Heart right ventricle (tissue), 16 donors: ENCODE measurements at regions not wholly inside any gene's neighbourhood (a gene's known extent, or its start where the extent isn't known, plus 50 kb on each side); places are given as distances from the start of the nearest gene placed in this dataset.

Experiments used
- ATAC-seq, 8 donors: fragments of 200-7000 bp; cut with Tn5 transposase; one replicate each; pipeline ENCODE4 v1.9.1; 2020; ENCODE audit warnings: mild to moderate bottlenecking in 8 of 8, moderate library complexity in 8 of 8, moderate number of reproducible peaks in 1 of 8
- DNase-seq, 2 donors: peaks; one replicate each; pipeline ENCODE4 v3.0.0-alpha.2; 2020
- H3K27ac ChIP-seq, 10 donors: fragments of 200-600 bp; sonication (generic) in 2 of 10; one replicate each; pipeline versions ENCODE4 v1.5.0 to v1.8.0; 2020 to 2022; ENCODE audit warnings: mild to moderate bottlenecking in 3 of 10
- H3K27me3 ChIP-seq, 7 donors: fragments of 200-600 bp; one replicate each; pipeline ENCODE4 v1.8.0; 2021 to 2022; ENCODE audit warnings: mild to moderate bottlenecking in 2 of 7
- H3K36me3 ChIP-seq, 9 donors: fragments of 200-600 bp; sonication (generic) in 1 of 9; one replicate each; pipeline versions ENCODE4 v1.5.0 to v1.8.0; 2020 to 2022; ENCODE audit warnings: mild to moderate bottlenecking in 2 of 9
- H3K4me1 ChIP-seq, 9 donors: fragments of 200-600 bp; sonication (generic) in 1 of 9; one replicate each; pipeline versions ENCODE4 v1.5.0 to v1.8.0; 2020 to 2022; ENCODE audit warnings: mild to moderate bottlenecking in 4 of 9
- H3K4me3 ChIP-seq, 10 donors: fragments of 200-600 bp; sonication (generic) in 2 of 10; one replicate each; pipeline versions ENCODE4 v1.5.0 to v1.8.0; 2020 to 2022; ENCODE audit warnings: mild to moderate bottlenecking in 7 of 10, moderate library complexity in 2 of 10
- H3K9me3 ChIP-seq, 11 donors: fragments of 200-600 bp in 10 of 11; sonication (generic) in 2 of 11; one replicate each; pipeline versions ENCODE4 v1.5.0 to v1.8.0; 2013 to 2022; ENCODE audit warnings: mild to moderate bottlenecking in 2 of 11, control low read depth in 1 of 11, moderate library complexity in 1 of 11
- CTCF ChIP-seq, 9 donors: fragments of 200-600 bp; sonication (generic) in 2 of 9; IDR thresholded peaks; one replicate each; pipeline versions ENCODE4 v1.5.0 to v1.8.0; 2021 to 2022; ENCODE audit warnings: antibody characterized with exemption in 9 of 9, mild to moderate bottlenecking in 5 of 9, moderate library complexity in 1 of 9
- WGBS, 2 donors: extraction: QIAGEN DNeasy Blood & Tissue Kit; methylation state at CpG; one replicate each; pipeline ENCODE4 v1.1.7; 2013; ENCODE audit warnings: inconsistent platforms in 1 of 2; 5-methylcytosine and 5-hydroxymethylcytosine counted together
- intact Hi-C, 10 donors: fragments of 100-400 bp; cut with DNase I; formaldehyde crosslinking; loops; one replicate each; pipeline versions ENCODE4 v1.11.1 to v1.14.2; 2022
- donor health status: Arrhythmogenic right ventricular cardiomyopathy.
- donor health status: ischemic (EF 13 %, LVEDD 7.1; RV severe dilation, severe dysfunction).
- donor health status: healthy with polysubstance abuse.
- donor health status: DM: no; HTN: yes; CAD: no.
- donor health status: DM: no; HTN: no; CAD: no.
- donor health status: ischemic (EF 25% LVEDD 6.9; RV normal size, moderate dysfunction).
- donor health status: ischemic (EF 25% LVEDD 5.7; RV mildly dilated, moderate dysfunction).
- donor health status: healthy.
- donor health status: DM: yes; HTN: yes; CAD: no.
- donor health status: Ischemic cardiomyopathy.
- donor health status: ischemic (EF 35%, LVEDD 5.7; RV mildly dilated, moderate dysfunction).
- donor health status: nonischemic (EF 11% LVEDD 7.7; RV severe dilation, severe dysfunction).
- donor health status: DM: yes; HTN: yes; CAD: no.
- donor health status: PGD.
- donor health status: ischemic (EF 29% LVEDD 5.4; RV normal size, mild dysfunction).
- donor health status: nonischemic (EF 23%, LVEDD 6.1; RV moderate dilation, normal function).

GRCh38 chr1:95716550-95716949 lies 482.5 kb downstream of the RWDD3 start:
- Histone ChIP-seq H3K36me3 (no peaks in the 10 kb centered on the region), H3K4me3 (no peak overlapping the region), H3K27me3 (no peaks in the 10 kb centered on the region), H3K27ac (no peak overlapping the region), H3K4me1 (no peaks in the 10 kb centered on the region), H3K9me3 (no peaks in the 10 kb centered on the region)
- TF ChIP-seq CTCF (IDR thresholded peaks at IDR 0.05), result no peak
- 74 to 82% methylated on average over 5 of the region's 5 CpGs for WGBS, 2 donors
- no peak for DNase-seq
- no peak for ATAC-seq
- intact Hi-C loops, result no loop called here

- DNase-seq (no peak), ATAC-seq (no peak)
- Histone ChIP-seq H3K4me3 (no peak overlapping the region), H3K27me3 (no peaks in the 10 kb centered on the region), H3K27ac (no peak overlapping the region), H3K36me3 (no peaks in the 10 kb centered on the region), H3K4me1 (no peaks in the 10 kb centered on the region), H3K9me3 (no peaks in the 10 kb centered on the region)
- TF ChIP-seq CTCF (IDR thresholded peaks at IDR 0.05), result no peak
- intact Hi-C loops, result no loop called here
- WGBS, 2 donors, result 91 to 98% methylated on average over 1 of the region's 1 CpG
These were observed 489.3 kb downstream of the RWDD3 start for GRCh38 chr1:95723346-95723745.

- intact Hi-C loops, result no loop called here
- DNase-seq (no peak), ATAC-seq (no peak)
- Histone ChIP-seq H3K4me3 (no peak overlapping the region), H3K4me1 (no peaks in the 10 kb centered on the region), H3K27ac (no peak overlapping the region), H3K27me3 (no peaks in the 10 kb centered on the region), H3K36me3 (no peaks in the 10 kb centered on the region), H3K9me3 (peaks cover 0 to 7% (median 0%) of the 10 kb centered on the region in 11 donors)
- WGBS, 2 donors, result 77 to 91% methylated on average over 2 of the region's 2 CpGs
- TF ChIP-seq CTCF (IDR thresholded peaks at IDR 0.05), result no peak
These were observed 494.8 kb downstream of the RWDD3 start for GRCh38 chr1:95728841-95729240.

GRCh38 chr1:95730986-95731385 lies 497.0 kb downstream of the RWDD3 start:
- H3K27me3 ChIP-seq, result no peaks in the 10 kb centered on the region
- peaks cover 0 to 7% (median 0%) of the 10 kb centered on the region in 11 donors for H3K9me3 ChIP-seq
- H3K4me3 ChIP-seq, result no peak overlapping the region
- no peak overlapping the region for H3K27ac ChIP-seq
- WGBS, 2 donors, result 46 to 56% methylated on average over 3 of the region's 3 CpGs
- no peaks in the 10 kb centered on the region for H3K36me3 ChIP-seq
- intact Hi-C loops, result no loop called here
- no peaks in the 10 kb centered on the region for H3K4me1 ChIP-seq
- DNase-seq, result no peak
- no peak for TF ChIP-seq CTCF (IDR thresholded peaks at IDR 0.05)
- no peak for ATAC-seq

- no peaks in the 10 kb centered on the region for H3K27me3 ChIP-seq
- H3K27ac ChIP-seq, result no peak overlapping the region
- no peaks in the 10 kb centered on the region for H3K4me1 ChIP-seq
- ATAC-seq (no peak), DNase-seq (no peak)
- peaks cover 0 to 7% (median 0%) of the 10 kb centered on the region in 11 donors for H3K9me3 ChIP-seq
- intact Hi-C loops, result no loop called here
- H3K4me3 ChIP-seq, result no peak overlapping the region
- TF ChIP-seq CTCF (IDR thresholded peaks at IDR 0.05), result no peak
- no peaks in the 10 kb centered on the region for H3K36me3 ChIP-seq
These were observed 497.5 kb downstream of the RWDD3 start for GRCh38 chr1:95731466-95731865.
